GM12878 (cell line): ENCODE measurements at regions not wholly inside any gene's neighbourhood (a gene's known extent, or its start where the extent isn't known, plus 50 kb on each side); places are given as distances from the start of the nearest gene placed in this dataset.

Experiments used
- HCFC1 ChIP-seq: fragments of 150-350 bp; IDR thresholded peaks from 2 replicates; pipeline ENCODE4 v1.6.1; 2014; ENCODE audit warnings: low read length
- JUND ChIP-seq: IDR thresholded peaks from 2 replicates; pipeline ENCODE4 v1.6.1; 2012; ENCODE audit warnings: low read depth, mild to moderate bottlenecking, low read length, improper control_type of control experiment, moderate library complexity
- MAX ChIP-seq: IDR thresholded peaks from 2 replicates; pipeline ENCODE4 v1.6.1; 2012; ENCODE audit warnings: low read depth, low read length, improper control_type of control experiment
- MYC ChIP-seq: IDR thresholded peaks from 2 replicates; pipeline ENCODE4 v1.6.1; 2011; ENCODE audit warnings: mild to moderate bottlenecking, low read length, moderate library complexity, inconsistent platforms; ENCODE audit not compliant: insufficient read depth, insufficient replicate concordance, insufficient read length, severe bottlenecking
- NFYA ChIP-seq: IDR thresholded peaks from 2 replicates; pipeline ENCODE4 v1.6.1; 2011; ENCODE audit warnings: low read depth, mild to moderate bottlenecking, low read length, improper control_type of control experiment, borderline replicate concordance
- NR2F1 ChIP-seq: fragments of 450-650 bp; conservative IDR thresholded peaks from 2 replicates; pipeline ENCODE4 v1.6.1; 2017; ENCODE audit warnings: mild to moderate bottlenecking
- POLR2A ChIP-seq: IDR thresholded peaks from 2 replicates; pipeline ENCODE4 v1.6.1; 2011; ENCODE audit warnings: low read depth, mild to moderate bottlenecking, low read length
- REST ChIP-seq: IDR thresholded peaks from 2 replicates; pipeline ENCODE4 v1.6.1; 2012; ENCODE audit warnings: mild to moderate bottlenecking, low read depth, low read length
- SUZ12 ChIP-seq: fragments of 200-600 bp; sonication (generic); IDR thresholded peaks from one replicate; pipeline ENCODE4 v1.6.1; 2018; ENCODE audit warnings: antibody characterized with exemption, mild to moderate bottlenecking; ENCODE audit not compliant: unreplicated experiment
- ZNF274 ChIP-seq: IDR thresholded peaks from one replicate; pipeline ENCODE4 v1.8.0; 2011; ENCODE audit not compliant: insufficient read length, insufficient read depth
- ZNF384 ChIP-seq: IDR thresholded peaks from 2 replicates; pipeline ENCODE4 v1.6.1; 2012; ENCODE audit warnings: low read depth, mild to moderate bottlenecking, low read length, improper control_type of control experiment, borderline replicate concordance
- ZZZ3 ChIP-seq: IDR thresholded peaks from 2 replicates; pipeline ENCODE4 v1.6.1; 2011; ENCODE audit warnings: low read depth; ENCODE audit not compliant: control insufficient read depth, insufficient read length
- TF ChIP-seq, protein P1 (sequence below): fragments of 450-650 bp; IDR thresholded peaks from 2 replicates; pipeline ENCODE4 v1.6.1; 2017; ENCODE audit warnings: antibody characterized with exemption, mild to moderate bottlenecking, moderate library complexity
- TF ChIP-seq, protein P2 (sequence below), 3 experiments: IDR thresholded peaks in 2 of 3; conservative IDR thresholded peaks in 1 of 3; 2 replicates each; pipeline ENCODE4 v1.5.1; 2011; ENCODE audit warnings: low read depth in 3 of 3, low read length in 3 of 3, mild to moderate bottlenecking in 3 of 3, control low read depth in 2 of 3, moderate library complexity in 2 of 3, inconsistent platforms in 1 of 3, mixed read lengths in 1 of 3; ENCODE audit not compliant: control insufficient read depth in 2 of 3, insufficient read depth in 1 of 3; ENCODE audit errors: extremely low read depth in 1 of 3

GRCh38 chr21:17050646-17051045 lies 462.2 kb upstream of the CXADR start:
- TF ChIP-seq ZNF384 (no peak), REST (no peak), MYC (no peak), HCFC1 (no peak), JUND (no peak), POLR2A (no peak), MAX (no peak), ZZZ3 (no peak), SUZ12 (no peak), NFYA (no peak), NR2F1 (no peak), ZNF274 (no peak)
- TF ChIP-seq, protein P1, sequence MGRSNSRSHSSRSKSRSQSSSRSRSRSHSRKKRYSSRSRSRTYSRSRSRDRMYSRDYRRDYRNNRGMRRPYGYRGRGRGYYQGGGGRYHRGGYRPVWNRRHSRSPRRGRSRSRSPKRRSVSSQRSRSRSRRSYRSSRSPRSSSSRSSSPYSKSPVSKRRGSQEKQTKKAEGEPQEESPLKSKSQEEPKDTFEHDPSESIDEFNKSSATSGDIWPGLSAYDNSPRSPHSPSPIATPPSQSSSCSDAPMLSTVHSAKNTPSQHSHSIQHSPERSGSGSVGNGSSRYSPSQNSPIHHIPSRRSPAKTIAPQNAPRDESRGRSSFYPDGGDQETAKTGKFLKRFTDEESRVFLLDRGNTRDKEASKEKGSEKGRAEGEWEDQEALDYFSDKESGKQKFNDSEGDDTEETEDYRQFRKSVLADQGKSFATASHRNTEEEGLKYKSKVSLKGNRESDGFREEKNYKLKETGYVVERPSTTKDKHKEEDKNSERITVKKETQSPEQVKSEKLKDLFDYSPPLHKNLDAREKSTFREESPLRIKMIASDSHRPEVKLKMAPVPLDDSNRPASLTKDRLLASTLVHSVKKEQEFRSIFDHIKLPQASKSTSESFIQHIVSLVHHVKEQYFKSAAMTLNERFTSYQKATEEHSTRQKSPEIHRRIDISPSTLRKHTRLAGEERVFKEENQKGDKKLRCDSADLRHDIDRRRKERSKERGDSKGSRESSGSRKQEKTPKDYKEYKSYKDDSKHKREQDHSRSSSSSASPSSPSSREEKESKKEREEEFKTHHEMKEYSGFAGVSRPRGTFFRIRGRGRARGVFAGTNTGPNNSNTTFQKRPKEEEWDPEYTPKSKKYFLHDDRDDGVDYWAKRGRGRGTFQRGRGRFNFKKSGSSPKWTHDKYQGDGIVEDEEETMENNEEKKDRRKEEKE = no peak
- TF ChIP-seq, protein P2, sequence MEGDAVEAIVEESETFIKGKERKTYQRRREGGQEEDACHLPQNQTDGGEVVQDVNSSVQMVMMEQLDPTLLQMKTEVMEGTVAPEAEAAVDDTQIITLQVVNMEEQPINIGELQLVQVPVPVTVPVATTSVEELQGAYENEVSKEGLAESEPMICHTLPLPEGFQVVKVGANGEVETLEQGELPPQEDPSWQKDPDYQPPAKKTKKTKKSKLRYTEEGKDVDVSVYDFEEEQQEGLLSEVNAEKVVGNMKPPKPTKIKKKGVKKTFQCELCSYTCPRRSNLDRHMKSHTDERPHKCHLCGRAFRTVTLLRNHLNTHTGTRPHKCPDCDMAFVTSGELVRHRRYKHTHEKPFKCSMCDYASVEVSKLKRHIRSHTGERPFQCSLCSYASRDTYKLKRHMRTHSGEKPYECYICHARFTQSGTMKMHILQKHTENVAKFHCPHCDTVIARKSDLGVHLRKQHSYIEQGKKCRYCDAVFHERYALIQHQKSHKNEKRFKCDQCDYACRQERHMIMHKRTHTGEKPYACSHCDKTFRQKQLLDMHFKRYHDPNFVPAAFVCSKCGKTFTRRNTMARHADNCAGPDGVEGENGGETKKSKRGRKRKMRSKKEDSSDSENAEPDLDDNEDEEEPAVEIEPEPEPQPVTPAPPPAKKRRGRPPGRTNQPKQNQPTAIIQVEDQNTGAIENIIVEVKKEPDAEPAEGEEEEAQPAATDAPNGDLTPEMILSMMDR (IDR thresholded peaks at IDR 0.05 in 2 of 3, conservative IDR thresholded peaks at IDR 0.05 in 1 of 3; ENCODE audit: control insufficient read depth in 2 of 3, extremely low read depth in 1 of 3, insufficient read depth in 1 of 3, low read depth in 3 of 3, low read length in 3 of 3) = no peak
